BLaER1 (cell line): ENCODE measurements at regions not wholly inside any gene's neighbourhood (a gene's known extent, or its start where the extent isn't known, plus 50 kb on each side); places are given as distances from the start of the nearest gene placed in this dataset.
"Not testable (repeated sequence)": the region's sequence is repeated elsewhere in the genome, so short reads cannot be mapped to it uniquely, and the experiment has no call there.

Source experiments
- H3K27ac ChIP-seq: shearing (Covaris generic); formaldehyde crosslinking; 2 replicates; pipeline ENCODE4 v1.8.1; 2022
- H3K27me3 ChIP-seq: shearing (Covaris generic); formaldehyde crosslinking; 2 replicates; pipeline ENCODE4 v1.8.1; 2022
- H3K36me3 ChIP-seq: shearing (Covaris generic); formaldehyde crosslinking; 2 replicates; pipeline ENCODE4 v1.8.1; 2022
- H3K4me1 ChIP-seq: shearing (Covaris generic); formaldehyde crosslinking; 2 replicates; pipeline ENCODE4 v1.8.1; 2022
- H3K4me2 ChIP-seq: shearing (Covaris generic); formaldehyde crosslinking; 2 replicates; pipeline ENCODE4 v1.8.1; 2022
- H3K4me3 ChIP-seq: shearing (Covaris generic); formaldehyde crosslinking; 2 replicates; pipeline ENCODE4 v1.8.1; 2022
- H3K9ac ChIP-seq: shearing (Covaris generic); formaldehyde crosslinking; 2 replicates; pipeline ENCODE4 v1.8.1; 2022
- H3K9me3 ChIP-seq: shearing (Covaris generic); formaldehyde crosslinking; 2 replicates; pipeline ENCODE4 v1.8.1; 2022
- H4K20me1 ChIP-seq: shearing (Covaris generic); formaldehyde crosslinking; 2 replicates; pipeline ENCODE4 v1.8.1; 2022
- Cebpa-rat ChIP-seq: shearing (Covaris generic); IDR thresholded peaks from 2 replicates; pipeline ENCODE4 v1.8.1; 2022

DNA sequence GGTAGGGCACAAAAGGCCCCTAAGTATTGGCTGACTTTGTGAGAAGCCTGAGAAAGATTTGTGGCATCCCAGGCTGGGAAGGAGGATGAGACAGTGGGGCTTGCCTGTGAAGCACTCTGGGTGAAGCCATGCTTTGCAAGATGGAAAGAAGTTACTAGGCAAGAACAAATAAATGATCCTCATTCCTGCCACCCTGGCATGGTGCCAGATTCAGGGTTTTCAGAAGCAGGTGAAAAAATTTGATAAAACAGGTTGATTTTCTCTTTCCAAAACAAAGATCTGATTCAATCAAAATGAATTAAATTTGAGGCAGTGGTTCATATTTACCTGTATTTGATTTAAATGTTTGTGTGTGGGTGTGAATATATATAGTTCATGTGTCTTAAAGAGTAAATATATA is 386.9 kb upstream of the PROX1 start:
- H3K4me3 ChIP-seq, result no peak overlapping the region
- H3K4me2 ChIP-seq, result no peak overlapping the region
- H3K9me3 ChIP-seq, result no peaks in the 10 kb centered on the region
- TF ChIP-seq Cebpa-rat, result no peak
- H3K27ac ChIP-seq, result no peak overlapping the region
- no peaks in the 10 kb centered on the region for H4K20me1 ChIP-seq
- no peaks in the 10 kb centered on the region for H3K4me1 ChIP-seq
- no peaks in the 10 kb centered on the region for H3K36me3 ChIP-seq
- H3K9ac ChIP-seq, result no peak overlapping the region
- no peaks in the 10 kb centered on the region for H3K27me3 ChIP-seq

DNA sequence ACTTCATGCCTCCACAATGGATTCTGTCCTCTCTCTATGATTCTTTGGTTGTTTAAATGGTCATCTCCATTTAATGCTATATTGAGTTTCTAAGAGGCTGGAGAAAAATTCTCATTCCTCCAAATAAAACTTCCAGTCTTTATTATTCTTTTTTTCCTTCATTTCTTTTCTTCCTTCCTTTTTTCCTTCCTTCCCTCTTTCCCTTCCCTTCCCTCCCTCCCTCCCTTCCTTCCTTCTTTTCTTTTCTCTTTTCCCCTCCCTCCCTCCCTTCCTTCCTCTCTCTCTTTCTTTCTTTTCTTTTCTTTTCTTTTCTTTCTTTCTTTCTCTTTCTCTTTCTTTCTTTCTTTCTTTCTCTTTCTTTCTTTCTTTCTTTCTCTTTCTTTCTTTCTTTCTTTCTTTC is 386.1 kb upstream of the PROX1 start:
- H3K9ac ChIP-seq, H3K9me3 ChIP-seq, H3K27me3 ChIP-seq, H4K20me1 ChIP-seq, H3K27ac ChIP-seq, H3K36me3 ChIP-seq, H3K4me3 ChIP-seq, H3K4me2 ChIP-seq, H3K4me1 ChIP-seq: not testable (repeated sequence)

- no peak overlapping the region for H3K27ac ChIP-seq
- no peak for TF ChIP-seq Cebpa-rat
- no peaks in the 10 kb centered on the region for H3K27me3 ChIP-seq
- H3K4me2 ChIP-seq, result no peak overlapping the region
- H3K4me1 ChIP-seq, result no peaks in the 10 kb centered on the region
- no peaks in the 10 kb centered on the region for H3K36me3 ChIP-seq
- no peak overlapping the region for H3K4me3 ChIP-seq
- no peaks in the 10 kb centered on the region for H4K20me1 ChIP-seq
- H3K9me3 ChIP-seq, result no peaks in the 10 kb centered on the region
- H3K9ac ChIP-seq, result no peak overlapping the region
These were observed 384.8 kb upstream of the PROX1 start for GRCh38 chr1:213602796-213603486.

DNA sequence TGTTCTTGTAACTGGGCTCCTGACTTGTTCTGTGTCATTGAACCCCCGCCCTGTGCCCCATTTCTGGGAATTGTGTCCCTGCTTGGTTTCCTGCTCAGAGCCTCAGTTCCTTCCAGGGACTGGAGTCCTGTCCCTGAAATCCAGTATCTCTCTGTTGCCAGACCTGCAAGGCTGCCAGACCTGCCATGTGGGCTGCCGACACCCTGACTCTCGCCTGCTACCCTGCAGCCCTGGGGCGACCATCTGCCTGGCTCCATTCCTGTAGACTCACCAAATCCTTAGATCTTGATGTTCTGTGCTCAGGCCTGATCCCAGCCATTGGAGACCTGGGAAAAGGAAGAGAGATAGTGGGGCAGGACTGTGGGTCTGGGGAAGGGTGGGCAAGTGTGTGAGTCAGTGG is 383.3 kb upstream of the PROX1 start:
- no peak overlapping the region for H3K4me2 ChIP-seq
- H3K9me3 ChIP-seq, result no peaks in the 10 kb centered on the region
- no peaks in the 10 kb centered on the region for H3K27me3 ChIP-seq
- no peaks in the 10 kb centered on the region for H4K20me1 ChIP-seq
- H3K4me1 ChIP-seq, result no peaks in the 10 kb centered on the region
- no peak overlapping the region for H3K4me3 ChIP-seq
- no peak overlapping the region for H3K9ac ChIP-seq
- no peak overlapping the region for H3K27ac ChIP-seq
- TF ChIP-seq Cebpa-rat, result no peak
- no peaks in the 10 kb centered on the region for H3K36me3 ChIP-seq

DNA sequence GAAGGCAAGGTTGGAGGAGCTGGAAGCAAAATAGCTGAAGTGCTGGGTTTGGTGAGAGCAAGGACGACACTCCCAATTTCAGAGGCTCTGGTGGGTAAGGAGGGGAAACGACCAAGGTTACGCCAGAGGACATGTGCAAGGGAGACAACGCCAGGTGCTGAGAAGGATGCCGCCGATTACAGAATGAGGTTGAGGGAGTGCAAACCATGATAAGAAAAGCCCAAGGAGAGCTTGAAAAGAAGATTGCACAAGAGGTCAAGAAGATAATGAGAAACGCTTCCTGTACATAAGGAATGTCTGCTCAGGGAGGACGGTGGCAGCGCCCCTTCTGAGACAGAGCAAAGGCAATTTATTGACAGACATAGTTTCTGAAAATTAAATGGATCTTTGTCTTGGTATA is 382.0 kb upstream of the PROX1 start:
- no peak overlapping the region for H3K9ac ChIP-seq
- no peak overlapping the region for H3K4me2 ChIP-seq

GRCh38 chr1:213606252-213606820 is 381.4 kb upstream of the PROX1 start:
- no peak for TF ChIP-seq Cebpa-rat
- Histone ChIP-seq H3K9me3 (no peaks in the 10 kb centered on the region), H3K27me3 (no peaks in the 10 kb centered on the region), H3K4me3 (no peak overlapping the region), H4K20me1 (no peaks in the 10 kb centered on the region), H3K9ac (no peak overlapping the region), H3K4me2 (no peak overlapping the region), H3K27ac (no peak overlapping the region), H3K36me3 (no peaks in the 10 kb centered on the region), H3K4me1 (peaks cover 11% of the 10 kb centered on the region)

More for the DNA sequence above, 382.0 kb upstream of the PROX1 start:
- H3K4me3 ChIP-seq, result no peak overlapping the region
- no peaks in the 10 kb centered on the region for H3K27me3 ChIP-seq
- TF ChIP-seq Cebpa-rat, result no peak
- H3K36me3 ChIP-seq, result no peaks in the 10 kb centered on the region
- H3K9me3 ChIP-seq, result no peaks in the 10 kb centered on the region
- peaks cover 9% of the 10 kb centered on the region for H3K4me1 ChIP-seq
- H3K27ac ChIP-seq, result no peak overlapping the region
- no peaks in the 10 kb centered on the region for H4K20me1 ChIP-seq

GRCh38 chr1:213613549-213613948 is 374.2 kb upstream of the PROX1 start:
- Histone ChIP-seq H3K27me3 (no peaks in the 10 kb centered on the region), H3K27ac (no peak overlapping the region), H3K4me3 (no peak overlapping the region), H3K9me3 (no peaks in the 10 kb centered on the region), H3K36me3 (no peaks in the 10 kb centered on the region), H3K4me1 (peaks cover 11% of the 10 kb centered on the region), H4K20me1 (no peaks in the 10 kb centered on the region), H3K4me2 (no peak overlapping the region), H3K9ac (no peak overlapping the region)
- TF ChIP-seq Cebpa-rat, result no peak

- H4K20me1 ChIP-seq, result no peaks in the 10 kb centered on the region
- TF ChIP-seq Cebpa-rat, result no peak
- H3K27ac ChIP-seq, result no peak overlapping the region
- H3K4me1 ChIP-seq, result peaks cover 5% of the 10 kb centered on the region
- H3K4me3 ChIP-seq, result no peak overlapping the region
- no peak overlapping the region for H3K9ac ChIP-seq
- H3K27me3 ChIP-seq, result no peaks in the 10 kb centered on the region
- no peak overlapping the region for H3K4me2 ChIP-seq
- no peaks in the 10 kb centered on the region for H3K36me3 ChIP-seq
- no peaks in the 10 kb centered on the region for H3K9me3 ChIP-seq
These were observed 372.4 kb upstream of the PROX1 start for GRCh38 chr1:213615226-213615916.

GRCh38 chr1:213617133-213617532 is 370.6 kb upstream of the PROX1 start:
- Histone ChIP-seq H3K4me1 (peaks cover 3% of the 10 kb centered on the region), H3K9me3 (no peaks in the 10 kb centered on the region), H3K9ac (no peak overlapping the region), H4K20me1 (no peaks in the 10 kb centered on the region), H3K27me3 (no peaks in the 10 kb centered on the region), H3K36me3 (no peaks in the 10 kb centered on the region), H3K4me2 (no peak overlapping the region), H3K27ac (no peak overlapping the region), H3K4me3 (no peak overlapping the region)
- no peak for TF ChIP-seq Cebpa-rat

DNA sequence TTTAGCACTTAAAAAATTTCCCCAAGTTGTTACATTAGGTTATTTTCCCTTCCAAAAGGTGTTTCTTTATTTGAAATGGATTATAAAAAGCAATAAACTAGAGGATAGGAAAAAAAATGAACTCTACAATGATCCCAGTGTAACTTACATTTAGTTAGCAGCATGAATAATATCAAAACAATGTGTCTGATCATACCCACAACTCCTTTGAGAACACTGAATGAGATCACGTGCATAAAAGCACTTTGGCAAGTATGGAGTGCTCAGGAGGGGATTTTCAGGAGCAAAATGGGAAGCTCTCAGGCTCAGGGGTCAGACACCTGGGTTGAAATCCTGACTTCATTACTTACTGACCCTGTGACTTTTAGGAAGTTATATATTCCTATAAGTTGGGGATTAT is 369.7 kb upstream of the PROX1 start:
- Histone ChIP-seq H3K36me3 (no peaks in the 10 kb centered on the region), H4K20me1 (no peaks in the 10 kb centered on the region), H3K4me3 (no peak overlapping the region), H3K4me2 (no peak overlapping the region), H3K27ac (no peak overlapping the region), H3K9ac (no peak overlapping the region), H3K4me1 (peaks cover 12% of the 10 kb centered on the region), H3K9me3 (no peaks in the 10 kb centered on the region), H3K27me3 (no peaks in the 10 kb centered on the region)
- TF ChIP-seq Cebpa-rat, result no peak
